Hepatocyte (in vitro differentiated cells): ENCODE measurements at regions not wholly inside any gene's neighbourhood (a gene's known extent, or its start where the extent isn't known, plus 50 kb on each side); places are given as distances from the start of the nearest gene placed in this dataset.
A peak's percentile ranks its signal among the peaks of the same experiment; 100 is the strongest.

Experiments
- DNase-seq: peaks from one replicate; pipeline ENCODE4 v3.0.0-alpha.2; 2016; ENCODE audit warnings: low spot score
- H2AFZ ChIP-seq: fragments of 200-600 bp; sonication (generic); 2 replicates; pipeline ENCODE4 v1.6.0; 2016; ENCODE audit warnings: antibody characterized with exemption, mild to moderate bottlenecking
- H3K27ac ChIP-seq: fragments of 200-600 bp; sonication (generic); 2 replicates; pipeline ENCODE4 v1.5.1; 2016; ENCODE audit warnings: mild to moderate bottlenecking
- H3K27me3 ChIP-seq: fragments of 200-600 bp; sonication (generic); 2 replicates; pipeline ENCODE4 v1.6.1; 2016
- H3K36me3 ChIP-seq: fragments of 200-600 bp; sonication (generic); replicated peaks from 2 replicates; pipeline ENCODE4 v1.5.1; 2016; ENCODE audit warnings: low read depth; ENCODE audit not compliant: insufficient read depth
- H3K4me1 ChIP-seq: fragments of 200-600 bp; sonication (generic); 2 replicates; pipeline ENCODE4 v1.5.1; 2016; ENCODE audit warnings: mild to moderate bottlenecking, moderate library complexity; ENCODE audit not compliant: insufficient read depth
- H3K4me2 ChIP-seq: fragments of 200-600 bp; sonication (generic); 2 replicates; pipeline ENCODE4 v1.6.0; 2016
- H3K4me3 ChIP-seq: fragments of 200-600 bp; sonication (generic); 2 replicates; pipeline ENCODE4 v1.5.1; 2016; ENCODE audit warnings: mild to moderate bottlenecking
- H3K79me2 ChIP-seq: fragments of 200-600 bp; sonication (generic); 2 replicates; pipeline ENCODE4 v1.6.0; 2017; ENCODE audit warnings: mild to moderate bottlenecking
- H3K9me2 ChIP-seq: fragments of 200-600 bp; sonication (generic); replicated peaks from 2 replicates; pipeline ENCODE4 v1.6.0; 2017; ENCODE audit warnings: mild to moderate bottlenecking; ENCODE audit not compliant: insufficient read depth
- H3K9me3 ChIP-seq: fragments of 200-600 bp; sonication (generic); 2 replicates; pipeline ENCODE4 v1.5.1; 2016; ENCODE audit warnings: low read depth, mild to moderate bottlenecking
- H4K20me1 ChIP-seq: fragments of 200-600 bp; sonication (generic); 2 replicates; pipeline ENCODE4 v1.6.0; 2016; ENCODE audit warnings: mild to moderate bottlenecking; ENCODE audit not compliant: insufficient read depth, poor library complexity, severe bottlenecking
- CTCF ChIP-seq: fragments of 200-600 bp; sonication (generic); IDR thresholded peaks from 2 replicates; pipeline ENCODE4 v1.5.1; 2016; ENCODE audit warnings: antibody characterized with exemption, mild to moderate bottlenecking; ENCODE audit not compliant: poor library complexity
- EZH2 ChIP-seq: fragments of 200-600 bp; sonication (generic); IDR thresholded peaks from 2 replicates; pipeline ENCODE4 v1.6.1; 2016; ENCODE audit warnings: antibody characterized with exemption, mild to moderate bottlenecking, borderline replicate concordance
- EZH2phosphoT487 ChIP-seq: fragments of 200-600 bp; sonication (generic); IDR thresholded peaks from one replicate; pipeline ENCODE4 v1.6.1; 2018; ENCODE audit warnings: antibody characterized with exemption, mild to moderate bottlenecking, low read depth, moderate library complexity; ENCODE audit not compliant: unreplicated experiment, severe bottlenecking
- WGBS: methylation state at CpG from one replicate; pipeline ENCODE4 v1.1.6; 2016; ENCODE audit warnings: low lambda C conversion rate; ENCODE audit errors: missing lambda C conversion rate; 5-methylcytosine and 5-hydroxymethylcytosine counted together

GRCh38 chr7:25297278-25297677 lies 69.0 kb upstream of the NPVF start:
- no peaks in the 10 kb centered on the region for H3K9me2 ChIP-seq
- no peaks in the 10 kb centered on the region for H3K9me3 ChIP-seq
- no peak for DNase-seq
- no peak overlapping the region for H3K4me3 ChIP-seq
- WGBS, result 74% methylated on average over 1 of the region's 1 CpG
- H3K79me2 ChIP-seq, result no peaks in the 10 kb centered on the region
- no peaks in the 10 kb centered on the region for H3K36me3 ChIP-seq
- H4K20me1 ChIP-seq, result no peaks in the 10 kb centered on the region
- no peaks in the 10 kb centered on the region for H3K4me1 ChIP-seq
- no peak overlapping the region for H2AFZ ChIP-seq
- H3K27ac ChIP-seq, result no peak overlapping the region
- no peaks in the 10 kb centered on the region for H3K27me3 ChIP-seq
- no peak for TF ChIP-seq CTCF
- TF ChIP-seq EZH2phosphoT487, result no peak
- TF ChIP-seq EZH2, result no peak
- H3K4me2 ChIP-seq, result no peak overlapping the region

- Histone ChIP-seq H4K20me1 (no peaks in the 10 kb centered on the region), H3K4me2 (peak overlapping the region; percentile 43), H3K27ac (no peak overlapping the region), H3K27me3 (no peaks in the 10 kb centered on the region), H3K9me2 (no peaks in the 10 kb centered on the region), H3K4me1 (peaks cover 2% of the 10 kb centered on the region), H3K9me3 (no peaks in the 10 kb centered on the region), H3K36me3 (no peaks in the 10 kb centered on the region), H2AFZ (no peak overlapping the region), H3K79me2 (no peaks in the 10 kb centered on the region), H3K4me3 (no peak overlapping the region)
- no peak for TF ChIP-seq EZH2phosphoT487
- TF ChIP-seq EZH2, result no peak
- no peak for TF ChIP-seq CTCF
- DNase-seq, result peak; percentile 35
- WGBS, result 47% methylated on average over 3 of the region's 3 CpGs
Observed at GRCh38 chr7:25303281-25304181, 75.2 kb upstream of the NPVF start.

- Histone ChIP-seq H3K4me2 (no peak overlapping the region), H3K79me2 (no peaks in the 10 kb centered on the region), H3K4me1 (peaks cover 7% of the 10 kb centered on the region), H3K27me3 (no peaks in the 10 kb centered on the region), H2AFZ (no peak overlapping the region), H3K9me3 (no peaks in the 10 kb centered on the region), H3K27ac (no peak overlapping the region), H3K9me2 (no peaks in the 10 kb centered on the region), H3K4me3 (no peak overlapping the region), H4K20me1 (no peaks in the 10 kb centered on the region), H3K36me3 (no peaks in the 10 kb centered on the region)
- WGBS, result 71% methylated on average over 4 of the region's 4 CpGs
- no peak for DNase-seq
- TF ChIP-seq EZH2phosphoT487 (no peak), EZH2 (no peak), CTCF (no peak)
Observed at GRCh38 chr7:25304691-25305090, 76.4 kb upstream of the NPVF start.
